Endothelial cell of umbilical vein (primary cell): ENCODE measurements at regions not wholly inside any gene's neighbourhood (a gene's known extent, or its start where the extent isn't known, plus 50 kb on each side); places are given as distances from the start of the nearest gene placed in this dataset.

Experiments used
- BruUV-seq: library from RNA; stranded (reverse); fragments of 400-500 nt; replicated peaks from 2 replicates; lab custom pipeline; 2021; lab: Mats Ljungman, UMichigan
- CTCF ChIA-PET: fragments of 300-600, 350-600 bp; sonication (Branson Sonifier 250); formaldehyde crosslinking; loops from one replicate; lab custom pipeline; 2021; ENCODE audit warnings: antibody characterized with exemption, inconsistent platforms; lab: Charles Lee
- POLR2A ChIA-PET: fragments of 300-600, 350-600 bp; sonication (Branson Sonifier 250); formaldehyde crosslinking; loops from one replicate; lab custom pipeline; 2021; ENCODE audit warnings: antibody characterized with exemption, inconsistent platforms; lab: Charles Lee
- DNase-seq: peaks from one replicate; pipeline ENCODE4 v3.0.0-alpha.2; 2011; ENCODE audit warnings: low read depth, low spot score
- FAIRE-seq: peaks from 2 replicates; lab custom pipeline; 2011; peaks lifted over from hg19 to GRCh38; lab: Jason Lieb, UNC
- H2AFZ ChIP-seq: 2 replicates; pipeline ENCODE4 v1.6.0; 2012; ENCODE audit warnings: low read depth, low read length, control low read depth, inconsistent platforms
- H3K27ac ChIP-seq: 2 replicates; pipeline ENCODE4 v1.5.1; 2011; ENCODE audit warnings: low read depth, mild to moderate bottlenecking, control low read depth, low read length, moderate library complexity; ENCODE audit not compliant: insufficient read depth
- H3K27me3 ChIP-seq, 2 experiments: 2 replicates each; pipeline versions ENCODE4 v1.6.0 to v1.6.1; 2011; ENCODE audit warnings: low read length in 2 of 2, mixed read lengths in 1 of 2; ENCODE audit not compliant: control insufficient read depth in 2 of 2, insufficient read depth in 2 of 2
- H3K36me3 ChIP-seq, 2 experiments: 2 replicates in 1 of 2; 3 replicates in 1 of 2; pipeline ENCODE4 v1.5.1; 2011; ENCODE audit warnings: low read length in 2 of 2, mild to moderate bottlenecking in 1 of 2, moderate library complexity in 1 of 2; ENCODE audit not compliant: control insufficient read depth in 2 of 2, insufficient read depth in 2 of 2; ENCODE audit errors: extremely low read depth in 1 of 2
- H3K4me1 ChIP-seq: 3 replicates; pipeline ENCODE4 v1.5.1; 2011; ENCODE audit warnings: mild to moderate bottlenecking, low read length; ENCODE audit not compliant: control insufficient read depth, insufficient read depth; ENCODE audit errors: extremely low read depth
- H3K4me2 ChIP-seq: 2 replicates; pipeline ENCODE4 v1.6.1; 2011; ENCODE audit warnings: low read length, control low read depth, mixed read lengths; ENCODE audit not compliant: insufficient read depth
- H3K4me3 ChIP-seq, 3 experiments: fragments of 200-600 bp in 1 of 3; sonication (generic), shearing (Covaris generic) in 1 of 3; replicated peaks in 1 of 3; 2 replicates each; pipeline ENCODE4 v1.5.1; 2011 to 2016; ENCODE audit warnings: control low read depth in 3 of 3, low read length in 3 of 3, mild to moderate bottlenecking in 2 of 3, inconsistent platforms in 1 of 3, low read depth in 1 of 3, moderate library complexity in 1 of 3; ENCODE audit not compliant: insufficient read depth in 1 of 3
- H3K79me2 ChIP-seq: 2 replicates; pipeline ENCODE4 v1.6.0; 2012; ENCODE audit warnings: low read length, inconsistent platforms; ENCODE audit not compliant: control insufficient read depth, insufficient read depth
- H3K9ac ChIP-seq: replicated peaks from 2 replicates; pipeline ENCODE3; 2011; ENCODE audit warnings: low read length, control low read depth; ENCODE audit not compliant: insufficient read depth; ENCODE audit errors: extremely low read depth
- H3K9me1 ChIP-seq: replicated peaks from 3 replicates; pipeline ENCODE4 v1.6.0; 2011; ENCODE audit warnings: mild to moderate bottlenecking, low read length; ENCODE audit not compliant: control insufficient read depth, insufficient read depth; ENCODE audit errors: extremely low read depth
- H3K9me3 ChIP-seq: replicated peaks from 2 replicates; pipeline ENCODE4 v1.5.1; 2012; ENCODE audit warnings: low read length, inconsistent platforms; ENCODE audit not compliant: control insufficient read depth, insufficient read depth
- H4K20me1 ChIP-seq: replicated peaks from 2 replicates; pipeline ENCODE3; 2011; ENCODE audit warnings: mild to moderate bottlenecking, low read length; ENCODE audit not compliant: control insufficient read depth, insufficient read depth; ENCODE audit errors: extremely low read depth
- EZH2 ChIP-seq: IDR thresholded peaks from 2 replicates; pipeline ENCODE4 v1.6.1; 2012; ENCODE audit warnings: borderline replicate concordance, low read depth, mild to moderate bottlenecking, moderate library complexity, low read length, inconsistent platforms; ENCODE audit not compliant: severe bottlenecking
- FOS ChIP-seq: IDR thresholded peaks from 2 replicates; pipeline ENCODE4 v1.6.1; 2011; ENCODE audit warnings: mild to moderate bottlenecking, low read length, moderate library complexity, borderline replicate concordance; ENCODE audit not compliant: insufficient read depth
- GATA2 ChIP-seq: IDR thresholded peaks from 2 replicates; pipeline ENCODE4 v1.7.0; 2011; ENCODE audit warnings: low read depth, mild to moderate bottlenecking, moderate library complexity, mixed read lengths, low read length; ENCODE audit not compliant: insufficient read length, insufficient read depth
- JUN ChIP-seq: IDR thresholded peaks from 2 replicates; pipeline ENCODE4 v1.6.1; 2011; ENCODE audit warnings: borderline replicate concordance, low read depth; ENCODE audit not compliant: insufficient read length, insufficient read depth
- MYC ChIP-seq: IDR thresholded peaks from one replicate; pipeline ENCODE4 v1.6.1; 2011; ENCODE audit warnings: mild to moderate bottlenecking, low read depth, low read length
- POLR2A ChIP-seq: IDR thresholded peaks from 2 replicates; pipeline ENCODE4 v1.6.1; 2012; ENCODE audit warnings: low read depth, mild to moderate bottlenecking, control low read depth, low read length
- POLR2AphosphoS5 ChIP-seq: IDR thresholded peaks from 2 replicates; pipeline ENCODE4 v1.6.1; 2012; ENCODE audit warnings: low read depth, mild to moderate bottlenecking, control low read depth, low read length, moderate library complexity; ENCODE audit not compliant: insufficient read depth
- dilution Hi-C: fragments of 300-500 bp; cut with MboI; formaldehyde crosslinking; loops from one replicate; pipeline ENCODE4 v1.15.0; 2019; ENCODE audit warnings: low sequenced_read_pairs; ENCODE audit not compliant: extremely low pct_ligation_motif_present
- intact Hi-C: fragments of 100-400 bp; cut with micrococcal nuclease; formaldehyde crosslinking; loops from one replicate; pipeline ENCODE4 v1.10.0; 2022
- TF ChIP-seq, protein P1 (sequence below), 2 donors: IDR thresholded peaks; 1 replicate in 1 of 2; 2 replicates in 1 of 2; pipeline ENCODE4 v1.5.1; 2011; ENCODE audit warnings: low read length in 2 of 2, mild to moderate bottlenecking in 2 of 2, moderate library complexity in 2 of 2, control low read depth in 1 of 2, inconsistent platforms in 1 of 2, low read depth in 1 of 2; ENCODE audit not compliant: insufficient read depth in 1 of 2; ENCODE audit errors: extremely low read depth in 1 of 2
- TF ChIP-seq, protein P2 (sequence below): IDR thresholded peaks from 2 replicates; pipeline ENCODE4 v1.6.1; 2011; ENCODE audit not compliant: insufficient read depth, insufficient read length

DNA sequence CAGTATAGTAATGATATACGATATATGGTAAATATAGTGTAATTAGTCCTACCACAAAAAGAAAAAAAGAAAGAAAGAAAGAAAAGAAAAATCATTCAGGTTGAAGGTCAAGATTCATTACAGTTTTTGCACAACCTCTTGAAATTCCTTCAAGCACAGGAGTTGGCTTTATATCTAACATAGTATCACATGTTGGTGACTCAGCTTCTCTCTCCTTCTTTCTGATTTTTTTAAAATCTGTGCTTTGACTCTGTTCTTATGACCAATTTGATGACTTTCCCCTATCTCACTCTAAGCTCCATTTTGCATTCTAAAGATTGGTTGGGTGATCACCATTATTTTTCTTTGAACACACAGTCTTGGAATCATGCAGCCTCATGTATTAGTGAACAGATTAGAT lies 148.2 kb upstream of the COL11A1 start:
- Histone ChIP-seq H4K20me1 (no peaks in the 10 kb centered on the region), H3K4me1 (no peaks in the 10 kb centered on the region), H3K4me3 (no peak overlapping the region), H3K9ac (no peak overlapping the region), H3K9me3 (no peaks in the 10 kb centered on the region), H3K36me3 (no peaks in the 10 kb centered on the region), H3K4me2 (no peak overlapping the region), H3K9me1 (no peaks in the 10 kb centered on the region), H3K27me3 (no peaks in the 10 kb centered on the region), H3K27ac (no peak overlapping the region), H2AFZ (no peak overlapping the region), H3K79me2 (no peaks in the 10 kb centered on the region)
- no peak for TF ChIP-seq JUN
- TF ChIP-seq, protein P1, sequence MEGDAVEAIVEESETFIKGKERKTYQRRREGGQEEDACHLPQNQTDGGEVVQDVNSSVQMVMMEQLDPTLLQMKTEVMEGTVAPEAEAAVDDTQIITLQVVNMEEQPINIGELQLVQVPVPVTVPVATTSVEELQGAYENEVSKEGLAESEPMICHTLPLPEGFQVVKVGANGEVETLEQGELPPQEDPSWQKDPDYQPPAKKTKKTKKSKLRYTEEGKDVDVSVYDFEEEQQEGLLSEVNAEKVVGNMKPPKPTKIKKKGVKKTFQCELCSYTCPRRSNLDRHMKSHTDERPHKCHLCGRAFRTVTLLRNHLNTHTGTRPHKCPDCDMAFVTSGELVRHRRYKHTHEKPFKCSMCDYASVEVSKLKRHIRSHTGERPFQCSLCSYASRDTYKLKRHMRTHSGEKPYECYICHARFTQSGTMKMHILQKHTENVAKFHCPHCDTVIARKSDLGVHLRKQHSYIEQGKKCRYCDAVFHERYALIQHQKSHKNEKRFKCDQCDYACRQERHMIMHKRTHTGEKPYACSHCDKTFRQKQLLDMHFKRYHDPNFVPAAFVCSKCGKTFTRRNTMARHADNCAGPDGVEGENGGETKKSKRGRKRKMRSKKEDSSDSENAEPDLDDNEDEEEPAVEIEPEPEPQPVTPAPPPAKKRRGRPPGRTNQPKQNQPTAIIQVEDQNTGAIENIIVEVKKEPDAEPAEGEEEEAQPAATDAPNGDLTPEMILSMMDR (IDR thresholded peaks at IDR 0.05; ENCODE audit: extremely low read depth in 1 of 2, insufficient read depth in 1 of 2, low read depth in 1 of 2, low read length in 2 of 2), result no peak
- TF ChIP-seq FOS, result no peak
- no peak for TF ChIP-seq POLR2AphosphoS5
- TF ChIP-seq EZH2, result no peak
- TF ChIP-seq GATA2, result no peak
- TF ChIP-seq, protein P2, sequence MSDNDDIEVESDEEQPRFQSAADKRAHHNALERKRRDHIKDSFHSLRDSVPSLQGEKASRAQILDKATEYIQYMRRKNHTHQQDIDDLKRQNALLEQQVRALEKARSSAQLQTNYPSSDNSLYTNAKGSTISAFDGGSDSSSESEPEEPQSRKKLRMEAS, result no peak
- TF ChIP-seq MYC, result no peak
- no peak for TF ChIP-seq POLR2A
- no TSS peak for BruUV-seq
- ChIA-PET CTCF (no interaction called here), POLR2A (no interaction called here)
- DNase-seq (no peak), FAIRE-seq (no peak)
- dilution Hi-C loops (no loop called here), intact Hi-C loops (no loop called here)
